Thymus (tissue), 11 donors: ENCODE measurements at regions not wholly inside any gene's neighbourhood (a gene's known extent, or its start where the extent isn't known, plus 50 kb on each side); places are given as distances from the start of the nearest gene placed in this dataset.

Source experiments
- DNase-seq, 9 donors: peaks; one replicate each; pipeline ENCODE4 v3.0.0-alpha.2; 2013; ENCODE audit warnings: low spot score in 9 of 9, low read depth in 6 of 9, missing footprints in 1 of 9
- H3K27ac ChIP-seq, 2 donors: one replicate each; pipeline ENCODE4 v1.5.1; 2013; ENCODE audit warnings: control low read depth in 1 of 2, low read depth in 1 of 2, low read length in 1 of 2, mild to moderate bottlenecking in 1 of 2, moderate library complexity in 1 of 2
- H3K27me3 ChIP-seq, 2 donors: one replicate each; pipeline ENCODE4 v1.5.1; 2013; ENCODE audit warnings: low read length in 1 of 2; ENCODE audit not compliant: control insufficient read depth in 2 of 2, insufficient read depth in 1 of 2
- H3K36me3 ChIP-seq, 2 donors: one replicate each; pipeline ENCODE4 v1.5.1; 2013; ENCODE audit warnings: low read length in 1 of 2, mild to moderate bottlenecking in 1 of 2, moderate library complexity in 1 of 2; ENCODE audit not compliant: control insufficient read depth in 2 of 2, insufficient read depth in 2 of 2
- H3K4me1 ChIP-seq, 2 donors: one replicate each; pipeline ENCODE4 v1.5.1; 2013; ENCODE audit warnings: low read length in 2 of 2; ENCODE audit not compliant: control insufficient read depth in 2 of 2, insufficient read depth in 2 of 2
- H3K4me3 ChIP-seq, 2 donors: one replicate each; pipeline ENCODE4 v1.5.1; 2013; ENCODE audit warnings: low read length in 2 of 2, control low read depth in 1 of 2, mild to moderate bottlenecking in 1 of 2
- H3K9me3 ChIP-seq, 2 donors: one replicate each; pipeline ENCODE4 v1.5.1; 2013; ENCODE audit warnings: low read length in 1 of 2, mild to moderate bottlenecking in 1 of 2; ENCODE audit not compliant: control insufficient read depth in 2 of 2, insufficient read depth in 1 of 2
- WGBS: extraction: QIAGEN DNeasy Blood & Tissue Kit; methylation state at CpG from one replicate; pipeline ENCODE4 v1.1.7; 2013; 5-methylcytosine and 5-hydroxymethylcytosine counted together
- donor health status: healthy.

GRCh38 chr15:93219859-93220420, 130.9 kb upstream of the RGMA start:
- DNase-seq = no peak
- H3K9me3 ChIP-seq = no peaks in the 10 kb centered on the region
- H3K4me3 ChIP-seq = no peak overlapping the region
- no peaks in the 10 kb centered on the region for H3K27me3 ChIP-seq
- no peaks in the 10 kb centered on the region for H3K4me1 ChIP-seq
- no peak overlapping the region for H3K27ac ChIP-seq
- no peaks in the 10 kb centered on the region for H3K36me3 ChIP-seq
- WGBS = 92% methylated on average over 2 of the region's 2 CpGs

- no peak for DNase-seq
- Histone ChIP-seq H3K36me3 (no peaks in the 10 kb centered on the region), H3K4me1 (no peaks in the 10 kb centered on the region), H3K4me3 (no peak overlapping the region), H3K27ac (no peak overlapping the region), H3K27me3 (no peaks in the 10 kb centered on the region), H3K9me3 (no peaks in the 10 kb centered on the region)
- WGBS = 100% methylated on average over 1 of the region's 1 CpG
Measured at GRCh38 chr15:93217343-93217742, 128.3 kb upstream of the RGMA start.

- Histone ChIP-seq H3K4me1 (no peaks in the 10 kb centered on the region), H3K27ac (no peak overlapping the region), H3K4me3 (no peak overlapping the region), H3K27me3 (no peaks in the 10 kb centered on the region), H3K36me3 (no peaks in the 10 kb centered on the region), H3K9me3 (no peaks in the 10 kb centered on the region)
- WGBS = 97% methylated on average over 3 of the region's 3 CpGs
- no peak for DNase-seq
Measured at GRCh38 chr15:93214106-93214505, 125.1 kb upstream of the RGMA start.

- no peaks in the 10 kb centered on the region for H3K4me1 ChIP-seq
- H3K27ac ChIP-seq = no peak overlapping the region
- H3K27me3 ChIP-seq = no peaks in the 10 kb centered on the region
- H3K9me3 ChIP-seq = no peaks in the 10 kb centered on the region
- WGBS = 93% methylated on average over 5 of the region's 5 CpGs
- H3K4me3 ChIP-seq = no peak overlapping the region
- DNase-seq = no peak
- H3K36me3 ChIP-seq = no peaks in the 10 kb centered on the region
Measured at GRCh38 chr15:93213281-93213680, 124.3 kb upstream of the RGMA start.

GRCh38 chr15:93212578-93212977, 123.6 kb upstream of the RGMA start:
- no peak for DNase-seq
- no peaks in the 10 kb centered on the region for H3K27me3 ChIP-seq
- WGBS = 97% methylated on average over 5 of the region's 5 CpGs

GRCh38 chr15:93210995-93211394, 122.0 kb upstream of the RGMA start:
- Histone ChIP-seq H3K9me3 (no peaks in the 10 kb centered on the region), H3K27ac (no peak overlapping the region), H3K4me1 (peaks cover 0 to 6% of the 10 kb centered on the region in 2 donors), H3K27me3 (no peaks in the 10 kb centered on the region), H3K4me3 (no peak overlapping the region), H3K36me3 (no peaks in the 10 kb centered on the region)
- 96% methylated on average over 5 of the region's 5 CpGs for WGBS
- DNase-seq = no peak

More at GRCh38 chr15:93212578-93212977, 123.6 kb upstream of the RGMA start:
- Histone ChIP-seq H3K9me3 (no peaks in the 10 kb centered on the region), H3K4me3 (no peak overlapping the region), H3K27ac (no peak overlapping the region), H3K36me3 (no peaks in the 10 kb centered on the region), H3K4me1 (no peaks in the 10 kb centered on the region)

- WGBS = 93% methylated on average over 11 of the region's 11 CpGs
- Histone ChIP-seq H3K4me1 (peaks cover 0 to 14% of the 10 kb centered on the region in 2 donors), H3K9me3 (peaks cover 0 to 2% of the 10 kb centered on the region in 2 donors), H3K27ac (no peak overlapping the region), H3K4me3 (no peak overlapping the region), H3K36me3 (no peaks in the 10 kb centered on the region), H3K27me3 (no peaks in the 10 kb centered on the region)
- DNase-seq = no peak
Measured at GRCh38 chr15:93209690-93210445, 120.9 kb upstream of the RGMA start.

GRCh38 chr15:93206893-93207292, 117.9 kb upstream of the RGMA start:
- H3K4me1 ChIP-seq = peaks cover 0 to 17% of the 10 kb centered on the region in 2 donors
- H3K4me3 ChIP-seq = no peak overlapping the region
- peaks cover 0 to 4% of the 10 kb centered on the region in 2 donors for H3K9me3 ChIP-seq
- H3K27me3 ChIP-seq = no peaks in the 10 kb centered on the region
- WGBS = 89% methylated on average over 1 of the region's 1 CpG
- no peak overlapping the region for H3K27ac ChIP-seq
- no peak for DNase-seq
- H3K36me3 ChIP-seq = no peaks in the 10 kb centered on the region

- H3K36me3 ChIP-seq = no peaks in the 10 kb centered on the region
- 81% methylated on average over 8 of the region's 8 CpGs for WGBS
- H3K27ac ChIP-seq = peak overlapping the region in 1 of 2 donors; percentile 67
Measured at GRCh38 chr15:93205413-93205812, 116.4 kb upstream of the RGMA start.

More at GRCh38 chr15:93205413-93205812, 116.4 kb upstream of the RGMA start:
- peak in 7 of 9 donors; percentile 19 to 74 (median 29) for DNase-seq
- Histone ChIP-seq H3K27me3 (no peaks in the 10 kb centered on the region), H3K9me3 (peaks cover 0 to 4% of the 10 kb centered on the region in 2 donors), H3K4me3 (no peak overlapping the region), H3K4me1 (peaks cover 0 to 17% of the 10 kb centered on the region in 2 donors)
